Epithelial cell of proximal tubule (primary cell): ENCODE measurements at regions not wholly inside any gene's neighbourhood (a gene's known extent, or its start where the extent isn't known, plus 50 kb on each side); places are given as distances from the start of the nearest gene placed in this dataset.

Experiments
- DNase-seq: peaks from one replicate; pipeline ENCODE4 v3.0.0-alpha.2; 2011; ENCODE audit warnings: low read depth
- H3K4me3 ChIP-seq: 2 replicates; pipeline ENCODE4 v1.5.1; 2011; ENCODE audit warnings: low read depth, mild to moderate bottlenecking, low read length
- TF ChIP-seq, protein P1 (sequence below): conservative IDR thresholded peaks from 2 replicates; pipeline ENCODE4 v1.5.1; 2012; ENCODE audit warnings: low read depth, mild to moderate bottlenecking, low read length

GRCh38 chr11:116482716-116483115 lies 290.1 kb downstream of the BUD13 start:
- DNase-seq = no peak
- TF ChIP-seq, protein P1, sequence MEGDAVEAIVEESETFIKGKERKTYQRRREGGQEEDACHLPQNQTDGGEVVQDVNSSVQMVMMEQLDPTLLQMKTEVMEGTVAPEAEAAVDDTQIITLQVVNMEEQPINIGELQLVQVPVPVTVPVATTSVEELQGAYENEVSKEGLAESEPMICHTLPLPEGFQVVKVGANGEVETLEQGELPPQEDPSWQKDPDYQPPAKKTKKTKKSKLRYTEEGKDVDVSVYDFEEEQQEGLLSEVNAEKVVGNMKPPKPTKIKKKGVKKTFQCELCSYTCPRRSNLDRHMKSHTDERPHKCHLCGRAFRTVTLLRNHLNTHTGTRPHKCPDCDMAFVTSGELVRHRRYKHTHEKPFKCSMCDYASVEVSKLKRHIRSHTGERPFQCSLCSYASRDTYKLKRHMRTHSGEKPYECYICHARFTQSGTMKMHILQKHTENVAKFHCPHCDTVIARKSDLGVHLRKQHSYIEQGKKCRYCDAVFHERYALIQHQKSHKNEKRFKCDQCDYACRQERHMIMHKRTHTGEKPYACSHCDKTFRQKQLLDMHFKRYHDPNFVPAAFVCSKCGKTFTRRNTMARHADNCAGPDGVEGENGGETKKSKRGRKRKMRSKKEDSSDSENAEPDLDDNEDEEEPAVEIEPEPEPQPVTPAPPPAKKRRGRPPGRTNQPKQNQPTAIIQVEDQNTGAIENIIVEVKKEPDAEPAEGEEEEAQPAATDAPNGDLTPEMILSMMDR = no peak
- H3K4me3 ChIP-seq = no peak overlapping the region

DNA sequence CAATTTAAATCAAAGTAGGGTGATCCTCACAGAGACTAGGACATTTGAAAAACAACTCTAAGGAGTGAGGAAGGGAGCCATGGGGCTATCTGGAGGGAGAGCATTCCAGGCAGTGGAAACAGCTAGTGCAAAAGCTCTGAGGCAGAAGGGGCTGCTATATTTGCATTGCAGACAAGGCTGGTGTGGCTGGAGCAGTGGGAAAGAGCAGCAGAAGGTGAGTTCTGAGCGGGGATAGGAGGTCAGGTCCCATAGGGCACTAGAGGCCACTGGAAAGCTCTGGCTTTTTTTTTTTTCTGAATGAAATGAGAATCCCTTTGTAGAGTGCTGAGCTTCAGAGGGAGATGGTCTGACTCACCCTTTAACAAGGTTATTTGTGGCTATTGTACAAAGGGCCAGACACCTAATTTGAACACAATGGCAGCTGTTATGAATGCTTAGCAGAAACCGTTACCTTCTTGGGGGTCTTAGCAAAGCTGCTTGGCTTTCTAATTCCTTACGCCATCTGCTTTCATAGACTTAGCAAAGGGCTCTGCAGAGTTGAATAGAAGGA lies 291.6 kb downstream of the BUD13 start:
- TF ChIP-seq, protein P1 = no peak
- H3K4me3 ChIP-seq = no peak overlapping the region
- no peak for DNase-seq

DNA sequence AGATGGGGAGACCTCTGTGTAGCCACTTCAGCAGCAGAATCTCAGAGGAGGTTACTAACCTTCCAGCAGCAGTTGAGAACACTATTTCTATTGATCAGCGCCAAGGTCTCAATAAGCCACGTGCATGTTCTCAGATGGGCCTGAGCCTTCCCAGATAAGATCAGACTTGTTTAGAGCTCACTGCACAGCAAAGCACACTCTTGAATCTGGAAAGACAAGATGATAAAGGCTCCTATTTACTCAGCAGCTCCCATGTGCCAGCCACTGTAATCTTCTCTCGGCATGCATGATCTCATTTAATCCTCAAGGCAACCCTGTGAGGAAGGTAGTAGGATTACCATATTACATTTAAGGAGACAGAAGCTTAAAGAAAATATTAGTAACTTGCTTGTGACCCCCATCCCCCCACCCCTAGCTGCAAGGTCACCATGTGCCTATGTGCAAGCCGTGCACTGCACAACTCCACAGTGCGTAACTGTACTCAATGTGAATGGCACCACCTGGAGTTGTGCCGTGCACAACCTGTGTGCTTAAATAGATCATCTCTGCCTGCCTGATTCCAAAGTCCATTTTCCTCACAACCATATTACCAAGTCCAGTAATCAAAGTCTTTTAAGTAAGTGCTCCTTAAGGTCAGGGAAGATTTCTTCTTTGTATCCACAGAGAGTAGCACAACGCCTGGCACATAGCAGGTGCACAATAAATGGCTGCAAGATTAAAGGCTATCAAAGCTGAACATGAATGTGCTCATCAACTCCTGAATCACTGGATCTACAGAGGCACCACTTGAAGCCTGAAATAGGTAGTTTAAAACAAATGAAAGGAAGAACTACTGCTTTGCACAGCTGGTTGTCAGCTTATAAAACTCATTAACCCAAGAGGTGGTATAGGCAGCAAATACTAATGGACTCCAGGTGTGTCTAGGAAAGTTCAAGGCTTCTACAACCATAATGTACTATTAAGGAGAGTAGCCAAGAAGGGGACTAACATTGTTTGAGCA lies 293.8 kb downstream of the BUD13 start:
- H3K4me3 ChIP-seq = no peak overlapping the region
- TF ChIP-seq, protein P1 = no peak
- DNase-seq = no peak

- no peak overlapping the region for H3K4me3 ChIP-seq
- no peak for DNase-seq
- TF ChIP-seq, protein P1 = no peak
Observed at GRCh38 chr11:116478205-116478604, 294.6 kb downstream of the BUD13 start.

- TF ChIP-seq, protein P1 = no peak
- no peak overlapping the region for H3K4me3 ChIP-seq
- no peak for DNase-seq
Observed at GRCh38 chr11:116473790-116474346, 298.9 kb downstream of the BUD13 start.

DNA sequence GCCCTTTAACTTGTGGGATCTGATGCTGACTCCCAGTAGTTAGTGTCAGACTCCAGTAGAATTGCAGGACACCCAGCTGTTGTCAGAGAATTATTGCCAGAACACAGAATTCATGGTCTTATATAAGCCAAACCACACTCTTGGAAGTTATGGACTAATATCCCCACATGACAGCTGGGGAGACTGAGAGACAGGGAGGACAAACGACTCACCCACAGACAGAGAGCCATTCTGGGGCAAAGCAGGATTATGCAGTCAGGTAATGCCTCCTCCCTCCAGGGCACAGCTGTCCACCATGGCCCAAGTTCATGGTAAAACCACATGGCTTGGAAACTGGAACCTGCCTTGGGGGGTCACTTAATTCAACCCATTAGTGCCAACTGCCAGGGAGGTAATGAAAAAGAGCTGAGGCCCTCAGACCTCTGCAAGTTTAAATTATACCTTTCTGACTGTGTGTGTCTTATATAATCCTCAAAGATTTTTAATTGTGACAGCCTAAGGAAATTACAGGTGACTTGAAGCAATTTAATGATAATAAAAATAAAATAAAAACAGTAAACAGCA lies 299.5 kb downstream of the BUD13 start:
- no peak overlapping the region for H3K4me3 ChIP-seq
- TF ChIP-seq, protein P1 = no peak
- DNase-seq = no peak
